Liver (tissue), 8 donors: ENCODE measurements at regions not wholly inside any gene's neighbourhood (a gene's known extent, or its start where the extent isn't known, plus 50 kb on each side); places are given as distances from the start of the nearest gene placed in this dataset.

Experiments used
- DNase-seq: peaks from one replicate; pipeline ENCODE4 v3.0.0-alpha.2; 2017; ENCODE audit warnings: low spot score
- H3K27ac ChIP-seq, 2 donors: one replicate each; pipeline ENCODE4 v1.7.0; 2013; ENCODE audit warnings: inconsistent platforms in 2 of 2, low read length in 2 of 2, control low read depth in 1 of 2, low read depth in 1 of 2, mild to moderate bottlenecking in 1 of 2
- H3K27me3 ChIP-seq, 4 donors: one replicate each; pipeline versions ENCODE4 v1.6.1 to v1.7.0; 2013; ENCODE audit warnings: low read length in 3 of 4, inconsistent platforms in 1 of 4, mild to moderate bottlenecking in 1 of 4, moderate library complexity in 1 of 4; ENCODE audit not compliant: control insufficient read depth in 4 of 4, insufficient read depth in 4 of 4
- H3K36me3 ChIP-seq, 4 donors: one replicate each; pipeline versions ENCODE4 v1.6.1 to v1.7.0; 2013; ENCODE audit warnings: low read length in 3 of 4, mild to moderate bottlenecking in 3 of 4, low read depth in 1 of 4, moderate library complexity in 1 of 4; ENCODE audit not compliant: control insufficient read depth in 4 of 4, insufficient read depth in 3 of 4
- H3K4me1 ChIP-seq, 4 donors: one replicate each; pipeline versions ENCODE4 v1.6.1 to v1.7.0; 2013; ENCODE audit warnings: low read length in 3 of 4, mild to moderate bottlenecking in 3 of 4, moderate library complexity in 1 of 4; ENCODE audit not compliant: control insufficient read depth in 4 of 4, insufficient read depth in 4 of 4
- H3K4me3 ChIP-seq, 3 donors: one replicate each; pipeline versions ENCODE4 v1.6.1 to v1.7.0; 2013; ENCODE audit warnings: low read length in 3 of 3, control low read depth in 1 of 3, low read depth in 1 of 3, mild to moderate bottlenecking in 1 of 3
- H3K9ac ChIP-seq, 2 donors: one replicate each; pipeline ENCODE4 v1.7.0; 2013; ENCODE audit warnings: low read length in 2 of 2, mild to moderate bottlenecking in 2 of 2, moderate library complexity in 2 of 2, control low read depth in 1 of 2, low read depth in 1 of 2
- H3K9me3 ChIP-seq, 4 donors: one replicate each; pipeline versions ENCODE4 v1.6.1 to v1.7.0; 2013; ENCODE audit warnings: low read length in 3 of 4; ENCODE audit not compliant: control insufficient read depth in 4 of 4
- ATF3 ChIP-seq: IDR thresholded peaks from 2 replicates; pipeline ENCODE4 v1.6.1; 2016; ENCODE audit warnings: antibody characterized with exemption
- CTCF ChIP-seq: fragments of 150-350 bp; IDR thresholded peaks from 2 replicates; pipeline ENCODE4 v1.5.1; 2017; ENCODE audit warnings: improper control_type of control experiment, low read depth, low read length; ENCODE audit not compliant: missing input control
- EGR1 ChIP-seq, 2 donors: IDR thresholded peaks; 2 replicates each; pipeline ENCODE4 v1.6.1; 2016 to 2018; ENCODE audit warnings: antibody characterized with exemption in 2 of 2, low read depth in 2 of 2
- FOXA1 ChIP-seq: IDR thresholded peaks from 2 replicates; pipeline ENCODE4 v1.6.1; 2016; ENCODE audit warnings: antibody characterized with exemption
- FOXA2 ChIP-seq: IDR thresholded peaks from 2 replicates; pipeline ENCODE4 v1.6.1; 2016; ENCODE audit warnings: antibody characterized with exemption
- GABPA ChIP-seq, 2 donors: IDR thresholded peaks in 1 of 2; conservative IDR thresholded peaks in 1 of 2; 2 replicates each; pipeline ENCODE4 v1.6.1; 2016; ENCODE audit warnings: antibody characterized with exemption in 2 of 2, mild to moderate bottlenecking in 1 of 2, moderate library complexity in 1 of 2
- HNF4A ChIP-seq, 2 donors: conservative IDR thresholded peaks; 2 replicates each; pipeline ENCODE4 v1.6.1; 2016; ENCODE audit warnings: antibody characterized with exemption in 2 of 2, mild to moderate bottlenecking in 2 of 2
- HNF4G ChIP-seq: IDR thresholded peaks from 2 replicates; pipeline ENCODE4 v1.6.1; 2016; ENCODE audit warnings: antibody characterized with exemption
- JUND ChIP-seq, 2 donors: IDR thresholded peaks; 2 replicates each; pipeline ENCODE4 v1.6.1; 2016; ENCODE audit warnings: antibody characterized with exemption in 2 of 2
- MAX ChIP-seq: IDR thresholded peaks from 2 replicates; pipeline ENCODE4 v1.6.1; 2016; ENCODE audit warnings: antibody characterized with exemption
- NR2F2 ChIP-seq: IDR thresholded peaks from 2 replicates; pipeline ENCODE4 v1.6.1; 2016; ENCODE audit warnings: antibody characterized with exemption
- RAD21 ChIP-seq, 2 donors: IDR thresholded peaks; 2 replicates each; pipeline ENCODE4 v1.6.1; 2016; ENCODE audit warnings: antibody characterized with exemption in 2 of 2, mild to moderate bottlenecking in 2 of 2
- REST ChIP-seq: IDR thresholded peaks from 2 replicates; pipeline ENCODE4 v1.6.1; 2016; ENCODE audit warnings: antibody characterized with exemption, mild to moderate bottlenecking
- RXRA ChIP-seq, 2 donors: IDR thresholded peaks; 2 replicates each; pipeline ENCODE4 v1.6.1; 2017 to 2018; ENCODE audit warnings: antibody characterized with exemption in 2 of 2, mild to moderate bottlenecking in 1 of 2
- SP1 ChIP-seq: IDR thresholded peaks from 2 replicates; pipeline ENCODE4 v1.6.1; 2018; ENCODE audit warnings: antibody characterized with exemption, mild to moderate bottlenecking
- TAF1 ChIP-seq: conservative IDR thresholded peaks from 2 replicates; pipeline ENCODE4 v1.6.1; 2016; ENCODE audit warnings: antibody characterized with exemption, mild to moderate bottlenecking
- YY1 ChIP-seq: IDR thresholded peaks from 2 replicates; pipeline ENCODE4 v1.6.1; 2016; ENCODE audit warnings: antibody characterized with exemption, mild to moderate bottlenecking
- ZBTB33 ChIP-seq: IDR thresholded peaks from 2 replicates; pipeline ENCODE4 v1.6.1; 2016; ENCODE audit warnings: antibody characterized with exemption
- WGBS: extraction: QIAGEN DNeasy Blood & Tissue Kit; methylation state at CpG from one replicate; pipeline ENCODE4 v1.1.7; 2013; 5-methylcytosine and 5-hydroxymethylcytosine counted together
- donor health status: healthy.
- donor health status: healthy.
- donor health status: healthy.
- donor health status: healthy.
- donor health status: healthy.

GRCh38 chr6:15854378-15854777 is 191.6 kb upstream of the DTNBP1 start:
- Histone ChIP-seq H3K27ac (no peak overlapping the region), H3K27me3 (no peaks in the 10 kb centered on the region), H3K9ac (no peak overlapping the region), H3K36me3 (no peaks in the 10 kb centered on the region), H3K9me3 (peaks cover 0 to 4% (median 0%) of the 10 kb centered on the region in 4 donors), H3K4me1 (no peaks in the 10 kb centered on the region), H3K4me3 (no peak overlapping the region)
- TF ChIP-seq MAX, result no peak
- DNase-seq, result no peak
- WGBS, result 88% methylated on average over 1 of the region's 1 CpG

DNA sequence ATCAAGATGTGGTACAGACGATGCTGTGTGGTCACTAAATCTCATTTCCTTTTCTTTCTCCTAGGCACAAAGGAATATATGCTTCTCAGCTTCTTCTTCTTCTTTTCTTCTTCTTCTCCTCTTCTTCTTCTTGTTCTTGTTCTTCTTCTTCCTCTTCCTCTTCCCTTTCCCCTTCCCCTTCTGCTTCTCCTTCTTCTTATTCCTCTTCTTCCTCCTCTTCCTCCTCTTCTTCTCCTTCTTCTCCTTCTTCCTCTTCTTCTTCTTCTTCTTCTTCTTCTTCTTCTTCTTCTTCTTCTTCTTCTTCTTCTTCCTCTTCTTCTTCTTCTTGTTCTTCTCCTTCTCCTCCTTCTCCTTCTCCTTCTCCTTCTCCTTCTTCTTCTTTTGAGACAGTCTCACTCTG is 190.4 kb upstream of the DTNBP1 start:
- H3K27ac ChIP-seq, result no peak overlapping the region
- H3K4me3 ChIP-seq, result no peak overlapping the region
- H3K9me3 ChIP-seq, result peaks cover 0 to 4% (median 0%) of the 10 kb centered on the region in 4 donors
- H3K9ac ChIP-seq, result no peak overlapping the region
- TF ChIP-seq MAX (no peak), CTCF (no peak), RXRA (IDR thresholded peaks at IDR 0.05) (no peak), NR2F2 (no peak), REST (no peak), ATF3 (no peak), GABPA (IDR thresholded peaks at IDR 0.05 in 1 of 2, conservative IDR thresholded peaks at IDR 0.05 in 1 of 2) (no peak), HNF4A (conservative IDR thresholded peaks at IDR 0.05) (no peak), EGR1 (IDR thresholded peaks at IDR 0.05; ENCODE audit: low read depth in 2 of 2) (no peak), YY1 (no peak), TAF1 (no peak), FOXA1 (no peak), HNF4G (no peak), RAD21 (IDR thresholded peaks at IDR 0.05) (no peak), SP1 (no peak), JUND (IDR thresholded peaks at IDR 0.05) (no peak), ZBTB33 (no peak), FOXA2 (no peak)
- WGBS, result 85% methylated on average over 1 of the region's 1 CpG
- no peaks in the 10 kb centered on the region for H3K4me1 ChIP-seq
- no peak for DNase-seq
- H3K27me3 ChIP-seq, result no peaks in the 10 kb centered on the region
- H3K36me3 ChIP-seq, result no peaks in the 10 kb centered on the region
